HG03521 (cell line): ENCODE measurements at regions not wholly inside any gene's neighbourhood (a gene's known extent, or its start where the extent isn't known, plus 50 kb on each side); places are given as distances from the start of the nearest gene placed in this dataset.
"Not testable (repeated sequence)": the region's sequence is repeated elsewhere in the genome, so short reads cannot be mapped to it uniquely, and the experiment has no call there.

Experiments
- ATAC-seq: cut with Tn5 transposase; IDR thresholded peaks from one replicate; pipeline ENCODE4 v1.9.1; 2021; ENCODE audit warnings: mild to moderate bottlenecking, moderate library complexity; ENCODE audit not compliant: unreplicated experiment

- ATAC-seq: no peak
Measured at GRCh38 chr13:81382246-81382645, 1041.3 kb upstream of the SPRY2 start.

DNA sequence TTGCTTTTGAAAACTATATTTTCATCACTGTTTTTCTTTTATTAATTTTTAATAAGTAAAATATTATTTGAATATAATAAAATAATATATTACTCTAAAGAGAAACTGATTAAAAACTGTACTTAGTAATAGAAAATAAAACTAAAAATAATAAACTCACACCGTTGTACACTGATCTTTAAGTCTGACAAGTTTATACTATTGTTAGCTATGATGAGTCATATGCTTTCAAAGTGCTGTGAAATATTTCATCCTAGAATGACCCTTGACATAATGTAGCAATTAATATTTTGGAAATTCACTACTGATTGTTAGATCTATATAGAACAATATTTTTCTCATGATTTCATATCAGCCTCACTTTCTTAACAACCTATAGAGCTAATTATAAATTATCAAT lies 1040.6 kb upstream of the SPRY2 start:
- ATAC-seq: no peak

- ATAC-seq: no peak
Measured at GRCh38 chr13:81379183-81379582, 1038.3 kb upstream of the SPRY2 start.

DNA sequence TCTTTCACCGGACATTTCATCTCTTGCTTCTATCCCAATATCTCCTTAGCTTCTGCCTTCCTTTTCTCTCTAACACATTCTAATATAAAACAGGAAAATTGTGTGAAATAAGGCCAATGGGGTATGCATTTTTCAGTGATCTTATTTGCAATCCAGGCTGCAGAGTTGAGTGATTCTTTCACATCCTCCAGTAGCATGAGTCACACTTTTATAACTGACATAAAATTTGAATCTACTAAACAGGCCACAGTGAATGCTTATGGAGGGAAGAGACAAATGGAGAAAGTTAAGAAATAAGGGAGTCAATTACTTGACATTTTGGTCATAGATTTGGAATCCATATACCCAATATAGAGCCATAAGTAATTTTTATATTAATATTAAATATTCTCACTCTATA lies 1037.0 kb upstream of the SPRY2 start:
- no peak for ATAC-seq

GRCh38 chr13:81375709-81376108 lies 1034.8 kb upstream of the SPRY2 start:
- no peak for ATAC-seq

- not testable (repeated sequence) for ATAC-seq
Measured at GRCh38 chr13:81362711-81363110, 1021.8 kb upstream of the SPRY2 start.

- ATAC-seq: no peak
Measured at GRCh38 chr13:81350056-81350455, 1009.1 kb upstream of the SPRY2 start.

DNA sequence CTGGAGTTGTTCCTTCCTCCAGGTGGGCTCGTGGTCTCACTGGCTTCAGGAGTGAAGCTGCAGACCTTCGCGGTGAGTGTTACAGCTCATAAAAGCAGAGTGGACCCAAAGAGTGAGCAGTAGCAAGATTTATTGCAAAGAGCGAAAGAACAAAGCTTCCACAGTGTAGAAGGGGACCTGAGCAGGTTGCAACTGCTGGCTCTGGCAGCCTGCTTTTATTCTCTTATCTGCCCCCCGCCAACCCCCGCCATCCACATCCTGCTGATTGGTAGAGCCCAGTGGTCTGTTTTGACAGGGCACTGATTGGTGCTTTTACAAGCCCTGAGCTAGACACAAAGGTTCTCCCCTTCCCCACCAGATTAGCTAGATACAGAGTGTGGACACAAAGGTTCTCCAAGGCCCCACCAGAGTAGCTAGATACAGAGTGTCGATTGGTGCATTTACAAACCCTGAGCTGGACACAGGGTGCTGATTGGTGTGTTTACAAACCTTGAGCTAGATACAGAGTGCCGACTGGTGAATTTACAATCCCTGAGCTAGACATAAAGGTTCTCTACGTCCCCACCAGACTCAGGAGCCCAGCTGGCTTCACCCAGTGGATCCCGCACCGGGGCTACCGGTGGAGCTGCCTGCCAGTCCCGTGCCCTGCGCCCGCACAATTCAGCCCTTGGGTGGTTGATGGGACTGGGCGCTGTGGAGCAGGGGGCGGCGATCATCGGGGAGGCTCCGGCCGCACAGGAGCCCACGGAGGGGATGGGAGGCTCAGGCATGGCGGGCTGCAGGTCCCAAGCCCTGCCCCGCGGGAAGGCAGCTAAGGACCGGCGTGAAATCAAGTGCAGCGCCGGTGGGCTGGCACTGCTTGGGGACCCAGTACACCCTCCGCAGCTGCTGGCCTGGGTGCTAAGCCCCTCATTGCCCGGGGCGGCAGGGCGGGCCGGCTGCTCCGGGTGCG lies 999.5 kb upstream of the SPRY2 start:
- ATAC-seq: not testable (repeated sequence)

- not testable (repeated sequence) for ATAC-seq
Measured at GRCh38 chr13:81339666-81340065, 998.7 kb upstream of the SPRY2 start.

DNA sequence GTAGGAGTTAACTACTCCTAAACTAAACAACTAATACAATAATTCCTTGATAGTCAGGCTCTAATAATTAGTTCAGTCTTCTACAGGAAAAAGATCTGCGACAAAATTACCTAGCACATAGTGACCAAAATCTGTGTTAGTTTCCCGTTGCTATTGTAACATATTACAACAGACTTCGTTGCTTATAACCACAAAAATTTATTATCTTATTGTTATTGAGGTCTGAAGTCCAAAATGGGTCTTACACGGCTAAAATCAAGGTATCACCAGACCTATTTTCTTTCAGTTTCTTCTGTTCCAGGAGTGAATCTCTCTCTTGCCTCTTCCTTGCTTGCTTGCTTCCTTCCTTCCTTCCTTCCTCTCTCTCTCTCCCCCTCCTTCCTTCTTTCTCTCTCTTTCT lies 993.6 kb upstream of the SPRY2 start:
- no peak for ATAC-seq

DNA sequence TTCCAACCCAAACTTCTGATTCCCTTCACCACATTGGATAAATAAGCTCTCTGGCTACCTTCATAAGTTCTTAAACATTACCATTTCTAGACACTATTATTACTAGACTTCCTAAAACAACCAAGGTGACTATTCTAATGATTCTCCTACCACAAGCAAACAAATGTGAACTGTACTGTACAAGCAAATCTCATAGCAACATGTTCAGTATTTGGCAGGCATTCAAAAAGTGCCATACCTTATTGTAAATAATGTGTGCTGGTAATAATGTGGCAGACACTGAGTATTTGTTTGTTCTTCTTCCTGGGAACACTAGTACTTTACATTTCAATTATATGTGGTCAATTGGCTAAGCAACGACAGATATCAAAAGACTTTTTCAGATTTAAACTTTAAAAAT lies 986.0 kb upstream of the SPRY2 start:
- no peak for ATAC-seq

GRCh38 chr13:81320516-81320915 lies 979.6 kb upstream of the SPRY2 start:
- ATAC-seq: no peak

DNA sequence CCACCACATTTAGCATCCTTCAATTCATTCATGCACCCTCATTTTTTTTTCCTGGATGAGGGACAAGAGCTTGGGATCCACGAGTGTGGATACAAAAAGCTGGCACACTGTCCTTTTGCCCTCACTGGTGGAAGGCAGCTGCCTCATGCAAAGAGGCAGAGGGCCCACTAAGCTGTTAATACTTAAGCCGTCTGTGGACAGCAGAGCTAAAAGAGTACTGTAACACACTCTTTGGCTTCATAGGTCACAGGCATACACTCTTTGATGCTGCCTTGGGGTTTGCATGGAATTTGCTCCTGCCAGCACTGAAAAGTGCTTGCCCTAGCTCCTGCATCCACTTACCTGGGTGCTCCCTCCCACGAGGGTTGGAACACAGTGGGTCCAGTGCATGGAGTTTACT lies 978.4 kb upstream of the SPRY2 start:
- no peak for ATAC-seq

DNA sequence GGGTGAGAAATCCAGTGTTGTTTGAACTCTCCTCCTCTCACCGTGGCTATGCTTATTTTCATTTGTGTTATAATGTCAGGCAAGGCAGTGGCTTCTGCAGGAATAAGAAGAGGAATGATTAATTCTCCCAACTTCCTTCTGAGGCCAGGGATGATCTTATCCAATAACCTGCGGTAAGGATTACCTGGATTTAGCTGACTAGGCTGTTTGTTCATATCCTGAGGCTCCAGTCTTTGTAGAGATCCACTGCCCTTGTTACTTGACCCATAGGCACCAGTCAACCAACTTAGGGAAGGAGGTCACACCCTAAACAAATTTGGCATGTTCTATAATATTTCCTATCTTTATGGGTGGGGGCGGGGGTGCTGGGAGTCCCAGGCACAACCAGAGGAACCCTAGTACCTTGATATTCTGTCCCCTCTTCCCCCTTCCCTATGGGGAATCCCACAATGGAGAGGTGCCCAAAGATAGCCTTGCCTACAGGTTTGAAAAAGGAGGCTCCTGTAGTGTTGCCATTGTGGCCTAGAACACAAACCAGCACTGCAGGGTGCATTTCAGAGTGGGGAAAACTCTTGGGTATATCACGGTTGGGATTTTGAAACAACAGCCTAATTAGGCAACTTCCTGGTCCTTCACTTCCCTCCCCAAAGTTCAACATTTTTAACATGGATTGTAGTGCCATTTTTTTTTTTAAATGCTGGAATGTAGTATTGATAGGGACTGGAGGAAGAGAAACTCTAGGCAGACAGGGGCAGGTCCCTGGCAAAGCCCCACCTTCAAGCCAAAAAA lies 977.5 kb upstream of the SPRY2 start:
- ATAC-seq: no peak

DNA sequence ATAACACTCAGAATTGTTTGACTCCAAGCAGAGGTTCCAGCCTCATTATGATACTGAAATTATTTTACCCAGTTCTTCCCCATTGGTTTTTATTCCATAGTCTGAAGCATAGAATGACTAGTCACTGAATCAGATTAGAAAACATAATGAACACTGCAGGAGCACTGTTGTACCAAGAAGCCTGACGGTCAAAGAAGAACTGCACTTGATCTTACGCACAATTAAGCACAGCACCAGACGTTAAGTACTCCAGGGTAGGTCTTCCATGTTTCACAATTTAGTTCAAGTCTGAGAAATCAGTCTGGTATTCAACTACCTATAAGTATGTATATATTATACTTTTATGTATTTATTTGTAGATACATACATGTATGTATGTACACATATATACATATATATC lies 973.5 kb upstream of the SPRY2 start:
- no peak for ATAC-seq

GRCh38 chr13:81305928-81306327 lies 965.0 kb upstream of the SPRY2 start:
- no peak for ATAC-seq

GRCh38 chr13:81304121-81304659 lies 963.3 kb upstream of the SPRY2 start:
- ATAC-seq: no peak

DNA sequence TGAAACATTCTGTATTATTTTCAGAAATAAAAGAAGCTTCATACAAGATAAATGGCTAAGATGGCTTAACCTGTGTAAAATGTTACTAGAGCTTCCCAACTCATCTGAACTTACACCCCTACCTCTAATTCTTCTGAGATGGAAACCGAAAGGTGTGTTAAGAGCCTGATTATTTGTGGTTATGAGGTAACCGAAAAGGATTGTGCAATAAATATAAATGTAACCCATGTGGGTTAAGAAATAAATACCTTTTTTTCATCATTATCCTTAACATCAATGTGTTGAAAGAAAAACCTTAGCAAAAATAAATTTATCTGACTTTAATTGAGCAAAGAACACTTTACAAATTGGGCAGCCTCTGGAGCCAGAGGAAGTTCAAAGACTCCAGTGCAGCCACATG lies 961.8 kb upstream of the SPRY2 start:
- no peak for ATAC-seq

DNA sequence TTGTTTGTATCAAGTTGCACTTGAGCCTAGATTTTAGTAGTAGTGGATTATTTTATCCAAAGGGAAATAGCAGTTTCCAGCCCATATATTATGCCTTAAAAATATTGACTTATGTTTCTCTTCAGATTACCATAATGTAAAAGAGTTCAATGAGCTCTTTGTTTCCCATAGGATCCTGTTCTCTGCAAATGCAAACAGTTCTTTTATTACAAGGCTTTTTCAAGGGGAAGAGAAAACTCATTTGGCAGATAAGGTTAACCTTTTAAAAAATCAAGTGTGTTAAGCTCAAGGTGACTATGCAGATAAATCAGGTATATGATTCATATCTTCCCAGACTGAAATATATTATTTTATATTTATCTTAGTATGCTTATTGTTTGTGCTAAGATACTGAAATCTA lies 961.2 kb upstream of the SPRY2 start:
- no peak for ATAC-seq

- no peak for ATAC-seq
Measured at GRCh38 chr13:81295177-81295576, 954.3 kb upstream of the SPRY2 start.

- ATAC-seq: no peak
Measured at GRCh38 chr13:81293594-81294164, 952.8 kb upstream of the SPRY2 start.
